GM12801 (cell line): ENCODE measurements at regions not wholly inside any gene's neighbourhood (a gene's known extent, or its start where the extent isn't known, plus 50 kb on each side); places are given as distances from the start of the nearest gene placed in this dataset.

Source experiments
- CTCF ChIP-seq: IDR thresholded peaks from one replicate; pipeline ENCODE4 v1.5.1; 2011; ENCODE audit warnings: control low read depth; ENCODE audit not compliant: insufficient read length; ENCODE audit errors: extremely low read depth

DNA sequence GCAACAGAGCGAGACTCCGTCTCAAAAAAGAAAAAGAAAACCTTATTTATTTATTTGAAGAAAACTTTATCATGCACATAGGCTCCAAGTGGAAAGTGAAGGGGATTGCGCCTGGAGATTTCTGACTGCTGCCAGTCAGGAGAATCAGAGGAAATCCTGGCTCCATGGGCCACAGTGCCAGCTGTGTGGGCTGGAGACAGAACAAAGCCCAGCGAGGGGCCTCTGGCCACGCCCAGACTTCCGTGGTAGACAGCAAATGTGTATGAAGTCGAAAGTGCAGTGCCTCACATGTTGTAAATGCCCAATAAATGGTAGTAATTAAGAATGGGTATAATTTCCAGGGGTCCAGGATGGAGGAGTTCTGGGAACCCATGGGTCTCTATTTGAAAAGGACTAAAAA is 75.8 kb upstream of the WWC1 start:
- TF ChIP-seq CTCF = no peak

DNA sequence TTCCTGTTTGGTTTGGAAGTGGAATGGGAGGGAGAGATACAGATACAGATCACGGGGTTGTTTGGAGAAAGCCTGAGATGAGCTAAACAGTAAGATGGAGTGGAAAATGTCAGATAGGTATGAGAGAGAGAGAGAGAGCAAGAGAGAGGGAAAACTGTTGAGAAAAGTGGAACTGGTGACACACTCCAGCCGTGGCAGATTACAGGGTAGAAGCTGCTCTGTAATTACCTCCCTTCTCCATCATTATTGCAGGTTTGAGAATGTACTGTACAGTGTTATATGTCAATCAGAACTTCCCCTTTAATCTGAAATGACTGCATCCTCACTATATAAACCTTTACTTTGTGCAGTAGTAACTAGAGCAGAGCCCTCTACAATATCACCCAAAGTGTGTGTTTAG is 74.5 kb upstream of the WWC1 start:
- no peak for TF ChIP-seq CTCF

- TF ChIP-seq CTCF = no peak
Measured at GRCh38 chr5:168217497-168217896, 73.9 kb upstream of the WWC1 start.

- TF ChIP-seq CTCF = no peak
Measured at GRCh38 chr5:168218746-168219145, 72.7 kb upstream of the WWC1 start.

DNA sequence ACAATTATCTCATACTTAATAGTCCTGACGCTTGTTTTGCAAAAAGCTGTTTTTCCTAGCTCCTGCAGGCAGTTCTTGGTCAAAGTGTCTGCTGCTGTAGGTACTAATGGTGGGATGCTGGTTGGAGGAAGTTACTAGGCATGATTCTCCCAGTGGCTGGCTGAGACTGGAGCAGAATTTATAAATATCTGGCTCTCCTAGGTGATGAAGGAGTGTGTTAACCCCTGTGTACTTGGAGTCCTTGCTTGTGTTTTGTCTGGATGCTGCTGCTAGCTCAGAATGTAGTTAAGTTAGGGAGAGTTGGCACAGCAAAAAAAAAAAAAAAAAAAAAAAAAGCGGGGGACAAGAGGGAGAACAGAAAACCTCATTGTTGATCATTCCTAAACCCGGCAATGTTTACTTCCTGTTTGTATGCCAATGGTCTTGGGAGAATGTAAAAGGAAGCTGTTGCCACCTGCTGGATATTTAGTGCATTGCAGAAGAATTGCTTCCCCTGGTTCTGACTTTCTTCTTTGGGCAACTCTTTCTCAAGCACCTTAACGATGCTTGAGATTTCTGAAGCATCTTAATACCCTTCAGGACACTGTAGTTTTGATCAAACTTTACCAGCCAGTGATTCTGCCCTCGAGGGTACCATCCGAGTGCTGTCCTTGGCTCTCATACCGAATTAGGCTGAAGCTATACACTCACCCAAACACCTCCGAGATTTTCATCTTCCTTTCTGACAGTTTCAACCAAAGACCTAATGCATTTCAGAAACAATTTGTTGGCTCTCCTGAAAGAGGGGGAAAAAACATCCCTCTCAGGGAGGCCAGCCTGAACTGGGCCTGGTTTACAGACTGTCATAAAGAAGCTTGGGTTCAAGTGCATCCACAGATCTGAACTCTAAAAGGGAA is 71.7 kb upstream of the WWC1 start:
- peak; percentile 84 for TF ChIP-seq CTCF

- no peak for TF ChIP-seq CTCF
Measured at GRCh38 chr5:168224085-168224484, 67.4 kb upstream of the WWC1 start.

DNA sequence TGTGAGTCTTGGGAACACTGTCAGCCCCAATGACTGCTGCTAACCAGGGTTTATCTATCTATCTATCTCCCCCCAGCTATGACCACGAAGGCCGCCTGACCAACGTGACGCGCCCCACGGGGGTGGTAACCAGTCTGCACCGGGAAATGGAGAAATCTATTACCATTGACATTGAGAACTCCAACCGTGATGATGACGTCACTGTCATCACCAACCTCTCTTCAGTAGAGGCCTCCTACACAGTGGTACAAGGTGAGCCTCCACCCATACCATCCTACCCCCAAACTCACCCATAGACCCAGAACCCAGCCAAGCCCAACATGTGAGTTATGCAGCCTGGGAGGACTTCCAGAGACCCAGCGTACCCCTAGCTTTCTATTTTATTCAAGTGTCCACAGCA is 65.4 kb upstream of the WWC1 start:
- no peak for TF ChIP-seq CTCF

GRCh38 chr5:168227001-168227400 is 64.4 kb upstream of the WWC1 start:
- TF ChIP-seq CTCF = no peak
